Transverse colon (tissue), 4 donors: ENCODE measurements at regions not wholly inside any gene's neighbourhood (a gene's known extent, or its start where the extent isn't known, plus 50 kb on each side); places are given as distances from the start of the nearest gene placed in this dataset.
"Not testable (repeated sequence)": the region's sequence is repeated elsewhere in the genome, so short reads cannot be mapped to it uniquely, and the experiment has no call there.

Source experiments
- DNase-seq: peaks from one replicate; pipeline ENCODE4 v3.0.0-alpha.2; 2019
- H3K27ac ChIP-seq, 4 donors: fragments of 200-600 bp; sonication (generic); 2 replicates each; pipeline ENCODE4 v1.5.1; 2016 to 2018; ENCODE audit warnings: inconsistent platforms in 4 of 4
- H3K27me3 ChIP-seq: fragments of 200-600 bp; sonication (generic); 2 replicates; pipeline ENCODE4 v1.5.1; 2017; ENCODE audit warnings: inconsistent platforms
- H3K36me3 ChIP-seq, 4 donors: fragments of 200-600 bp; sonication (generic); 2 replicates each; pipeline ENCODE4 v1.5.1; 2017 to 2019; ENCODE audit warnings: inconsistent platforms in 4 of 4
- H3K4me1 ChIP-seq, 4 donors: fragments of 200-600 bp; sonication (generic); 2 replicates each; pipeline ENCODE4 v1.5.1; 2017 to 2020; ENCODE audit warnings: inconsistent platforms in 4 of 4
- H3K4me3 ChIP-seq, 4 donors: fragments of 200-600 bp; sonication (generic); 1 replicate in 1 of 4; 2 replicates in 3 of 4; pipeline versions ENCODE4 v1.5.1 to v1.6.1; 2017 to 2019; ENCODE audit warnings: inconsistent platforms in 4 of 4
- H3K9me3 ChIP-seq, 2 donors: fragments of 200-600 bp; sonication (generic); 2 replicates each; pipeline ENCODE4 v1.5.1; 2017 to 2019; ENCODE audit warnings: inconsistent platforms in 2 of 2
- CTCF ChIP-seq, 5 experiments: fragments of 200-600 bp in 3 of 5; fragments of 450-650 bp in 2 of 5; sonication (generic) in 3 of 5; IDR thresholded peaks; 1 replicate in 2 of 5; 2 replicates in 3 of 5; pipeline ENCODE4 v1.5.1; 2016 to 2017; ENCODE audit warnings: antibody characterized with exemption in 5 of 5, inconsistent platforms in 3 of 5, mild to moderate bottlenecking in 2 of 5, moderate library complexity in 1 of 5
- EP300 ChIP-seq: sonication (generic); formaldehyde crosslinking; IDR thresholded peaks from one replicate; pipeline ENCODE4 v1.6.1; 2017; ENCODE audit warnings: antibody characterized with exemption, low read depth
- POLR2A ChIP-seq: fragments of 450-650 bp; IDR thresholded peaks from one replicate; pipeline ENCODE4 v1.6.1; 2016; ENCODE audit warnings: antibody characterized with exemption, mild to moderate bottlenecking, moderate library complexity
- POLR2AphosphoS5 ChIP-seq, 3 donors: sonication (generic); formaldehyde crosslinking; IDR thresholded peaks; one replicate each; pipeline ENCODE4 v1.6.1; 2016; ENCODE audit warnings: antibody characterized with exemption in 3 of 3
- WGBS, 2 donors: methylation state at CpG; one replicate each; pipeline ENCODE4 v1.1.5; 2018; ENCODE audit warnings: low coverage in 1 of 2; 5-methylcytosine and 5-hydroxymethylcytosine counted together
- in situ Hi-C, 4 donors: fragments of 200-750 bp; cut with MboI; loops; one replicate each; pipeline versions ENCODE4 v1.15.0 to v1.15.1; 2017; ENCODE audit warnings: low sequenced_read_pairs in 3 of 4, low pct_ligation_motif_present in 1 of 4, low pct_unique_long_range_greater_than_20kb in 1 of 4
- intact Hi-C: fragments of 100-400 bp; cut with DNase I; formaldehyde crosslinking; loops from one replicate; pipeline ENCODE4 v1.15.1; 2023; ENCODE audit warnings: low total_unique reads

GRCh38 chr22:47406180-47406834, 643.9 kb downstream of the TBC1D22A start:
- Histone ChIP-seq H3K36me3 (no peaks in the 10 kb centered on the region), H3K4me3 (no peak overlapping the region), H3K27me3 (peaks cover 16% of the 10 kb centered on the region), H3K27ac (no peak overlapping the region), H3K4me1 (no peaks in the 10 kb centered on the region), H3K9me3 (no peaks in the 10 kb centered on the region)
- intact Hi-C loops (no loop called here), in situ Hi-C loops (no loop called here)
- no peak for DNase-seq
- TF ChIP-seq CTCF (IDR thresholded peaks at IDR 0.05), result no peak
- 86% methylated on average over 12 of the region's 12 CpGs; no CpG with 5 or more reads in 1 of the 2 donors for WGBS, 2 donors

- H3K36me3 ChIP-seq, in situ Hi-C loops: not testable (repeated sequence)
- WGBS, 2 donors, result 77% methylated on average over 15 of the region's 15 CpGs; no CpG with 5 or more reads in 1 of the 2 donors
Observed at GRCh38 chr22:47405222-47405621, 642.8 kb downstream of the TBC1D22A start.

GRCh38 chr22:47402876-47403525, 640.6 kb downstream of the TBC1D22A start:
- H3K4me3 ChIP-seq, result no peak overlapping the region

More at GRCh38 chr22:47405222-47405621, 642.8 kb downstream of the TBC1D22A start:
- intact Hi-C loops, H3K27me3 ChIP-seq, H3K27ac ChIP-seq, H3K4me1 ChIP-seq, H3K9me3 ChIP-seq, DNase-seq, H3K4me3 ChIP-seq: not testable (repeated sequence)

GRCh38 chr22:47401976-47402770, 639.7 kb downstream of the TBC1D22A start:
- intact Hi-C loops, result no loop called here
- WGBS, 2 donors, result 81 to 83% methylated on average over 11 to 26 of the region's 29 CpGs
- TF ChIP-seq POLR2AphosphoS5 (IDR thresholded peaks at IDR 0.05) (no peak), EP300 (no peak), CTCF (IDR thresholded peaks at IDR 0.05) (no peak), POLR2A (no peak)
- no peaks in the 10 kb centered on the region for H3K36me3 ChIP-seq
- H3K4me3 ChIP-seq, result no peak overlapping the region
- no peaks in the 10 kb centered on the region for H3K9me3 ChIP-seq
- no peaks in the 10 kb centered on the region for H3K4me1 ChIP-seq
- DNase-seq, result no peak
- in situ Hi-C loops, result no loop called here
- H3K27ac ChIP-seq, result no peak overlapping the region
- no peaks in the 10 kb centered on the region for H3K27me3 ChIP-seq

More at GRCh38 chr22:47402876-47403525, 640.6 kb downstream of the TBC1D22A start:
- Histone ChIP-seq H3K27ac (no peak overlapping the region), H3K36me3 (no peaks in the 10 kb centered on the region), H3K27me3 (no peaks in the 10 kb centered on the region), H3K4me1 (no peaks in the 10 kb centered on the region), H3K9me3 (no peaks in the 10 kb centered on the region)
- no peak for DNase-seq
- TF ChIP-seq CTCF (IDR thresholded peaks at IDR 0.05) (no peak), POLR2AphosphoS5 (IDR thresholded peaks at IDR 0.05) (no peak), EP300 (no peak), POLR2A (no peak)
- in situ Hi-C loops (no loop called here), intact Hi-C loops (no loop called here)
- WGBS, 2 donors, result 81 to 86% methylated on average over 7 to 14 of the region's 14 CpGs
